SHP77 treated with DMSO at 0.1 percent for 48 hours (cell line): ENCODE measurements at regions not wholly inside any gene's neighbourhood (a gene's known extent, or its start where the extent isn't known, plus 50 kb on each side); places are given as distances from the start of the nearest gene placed in this dataset.

Experiments used
- DNase-seq: peaks from one replicate; lab custom pipeline; 2025; lab: John Stamatoyannopoulos, UW

DNA sequence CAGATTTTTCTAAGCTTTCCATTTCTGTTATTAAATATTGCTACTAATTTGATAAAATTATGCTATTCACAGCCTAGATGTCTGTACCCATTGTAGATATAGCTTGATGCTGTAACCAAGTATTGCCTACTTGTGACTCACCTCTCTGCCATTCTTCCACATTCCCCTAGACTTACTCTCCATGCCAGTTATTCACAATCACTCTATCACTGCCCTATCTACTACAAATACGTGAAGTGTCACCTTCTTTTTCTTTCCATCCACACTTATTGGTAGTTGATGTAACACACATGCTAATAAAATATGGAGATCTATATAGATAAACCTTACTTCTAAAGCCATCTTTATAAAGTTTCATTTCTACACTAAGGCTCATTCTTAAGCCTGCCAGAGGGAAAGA, 179.4 kb upstream of the PACRGL start:
- DNase-seq: no peak

DNA sequence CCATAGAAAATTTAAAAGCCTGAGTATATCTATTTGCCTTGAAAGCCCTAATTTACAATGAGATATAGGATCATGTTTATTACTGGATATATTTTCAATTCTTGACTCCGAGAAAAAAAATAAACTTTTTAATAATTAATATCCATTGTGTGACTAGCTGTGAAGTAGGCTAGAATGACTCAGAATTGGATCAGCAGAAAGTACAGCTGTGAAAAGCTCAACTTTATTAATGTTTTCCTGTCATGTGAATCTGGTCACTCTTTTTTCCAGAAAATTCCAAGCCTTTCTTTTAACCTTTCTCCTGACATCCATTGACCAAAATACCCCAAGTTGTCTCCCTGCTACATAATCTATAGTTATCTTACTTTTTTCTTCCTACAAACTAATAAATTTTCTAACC, 171.8 kb upstream of the PACRGL start:
- DNase-seq: no peak

DNA sequence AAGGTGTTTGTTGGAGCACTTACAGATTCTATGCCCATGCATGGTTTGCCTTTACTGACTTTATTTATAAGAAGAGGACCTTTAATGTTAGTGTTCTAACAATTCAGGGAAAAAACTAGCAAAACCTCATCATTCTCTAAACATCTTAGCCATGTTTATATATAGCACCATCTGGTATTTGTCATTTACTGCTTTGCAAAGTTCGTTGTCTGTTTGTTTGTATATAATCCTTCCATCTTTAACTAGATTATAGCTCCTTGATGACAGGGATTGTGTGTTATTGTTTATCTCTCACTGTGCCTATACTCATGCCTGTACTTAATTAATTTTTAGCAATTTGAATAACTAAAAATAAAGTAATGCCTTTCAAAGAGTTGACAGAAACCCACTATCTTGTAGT, 170.6 kb upstream of the PACRGL start:
- DNase-seq: no peak

DNA sequence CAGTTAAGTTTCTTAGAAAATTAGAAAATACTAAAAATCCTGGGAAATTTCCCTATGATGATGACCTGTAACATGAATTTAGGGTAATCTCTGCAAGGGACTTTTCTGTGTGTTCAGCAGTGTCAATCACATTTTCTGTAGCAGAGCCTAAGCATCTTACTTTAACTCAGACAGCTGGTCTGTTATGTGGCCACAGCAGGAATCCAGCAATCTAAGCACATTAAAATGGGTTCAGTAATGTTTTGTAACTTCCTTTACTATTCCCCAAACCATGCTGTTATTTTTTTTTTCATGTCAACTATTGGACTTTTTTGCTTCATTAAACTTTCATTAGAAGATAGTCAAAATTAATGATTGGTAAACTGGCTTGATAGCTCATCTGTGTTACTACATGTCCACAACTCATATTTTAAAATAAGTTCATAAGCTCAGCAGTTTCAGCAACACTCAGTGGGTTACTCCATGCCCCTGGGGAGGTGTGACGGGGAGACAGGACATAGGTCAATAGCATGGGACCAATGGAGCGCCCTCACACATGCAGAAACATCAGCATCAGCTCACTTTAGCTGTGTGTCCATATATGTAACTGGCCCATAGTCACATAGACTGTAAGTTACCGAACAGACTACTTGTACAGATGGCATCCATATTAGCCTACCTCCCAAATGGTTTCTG, 168.0 kb upstream of the PACRGL start:
- no peak for DNase-seq

DNA sequence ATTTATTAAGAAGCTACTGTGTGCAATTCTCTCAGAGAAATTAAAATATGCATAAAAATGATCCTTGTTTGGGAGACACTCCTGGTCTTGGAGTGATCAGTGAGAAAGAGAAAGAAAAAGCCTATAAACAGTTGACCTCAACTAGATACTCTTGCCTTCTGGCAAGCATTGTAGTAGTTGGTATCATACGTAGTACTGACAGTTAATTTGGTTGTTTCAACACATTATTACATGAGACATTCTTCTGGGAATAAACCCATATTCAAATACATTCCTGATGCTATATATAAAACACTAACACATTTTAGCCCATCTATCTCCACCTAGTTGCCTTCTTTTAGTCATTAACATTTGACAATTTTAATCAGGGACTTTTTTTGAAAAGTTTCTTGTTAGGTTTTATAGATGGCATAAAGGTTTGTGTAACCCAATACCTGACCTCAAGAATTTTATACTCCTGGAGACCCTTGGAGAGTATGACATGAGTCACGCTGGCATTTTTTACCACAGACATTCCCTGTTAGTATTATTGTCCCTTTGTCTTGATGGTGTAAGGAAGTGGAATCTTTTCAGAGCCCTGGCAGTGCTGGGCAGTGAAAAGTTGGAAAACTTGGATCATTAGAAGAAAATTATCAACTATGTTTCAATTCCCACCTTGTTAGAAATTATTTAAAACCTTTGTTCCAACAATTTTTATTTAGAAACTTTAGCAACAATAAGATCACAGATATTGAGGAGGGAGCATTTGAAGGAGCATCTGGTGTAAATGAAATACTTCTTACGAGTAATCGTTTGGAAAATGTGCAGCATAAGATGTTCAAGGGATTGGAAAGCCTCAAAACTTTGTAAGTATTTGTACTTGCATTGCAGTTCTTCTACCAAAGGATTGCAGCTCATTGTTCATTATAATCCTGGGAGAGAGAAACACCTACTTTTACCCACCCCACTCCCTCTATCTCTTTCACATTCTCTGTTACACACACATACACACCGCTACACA, 167.1 kb upstream of the PACRGL start:
- no peak for DNase-seq

DNA sequence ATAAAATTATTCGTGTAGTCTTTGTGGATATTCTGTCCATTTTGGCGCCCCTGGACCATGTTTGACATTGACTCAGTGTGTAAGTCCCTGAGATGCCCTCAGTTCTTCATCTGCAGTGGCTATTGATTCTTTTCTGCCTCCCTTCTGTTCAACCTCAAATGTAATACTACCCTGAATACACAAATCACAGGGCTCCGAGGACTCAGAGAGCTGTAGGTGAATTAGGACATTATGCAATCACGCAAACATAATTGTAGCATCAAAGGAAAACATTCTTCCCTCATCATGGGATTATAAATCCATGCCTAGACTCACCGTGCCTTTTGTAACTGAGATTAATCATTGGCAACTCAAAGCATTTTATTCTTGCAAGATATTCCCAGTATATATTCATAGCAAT, 161.4 kb upstream of the PACRGL start:
- DNase-seq: peak; percentile 46

DNA sequence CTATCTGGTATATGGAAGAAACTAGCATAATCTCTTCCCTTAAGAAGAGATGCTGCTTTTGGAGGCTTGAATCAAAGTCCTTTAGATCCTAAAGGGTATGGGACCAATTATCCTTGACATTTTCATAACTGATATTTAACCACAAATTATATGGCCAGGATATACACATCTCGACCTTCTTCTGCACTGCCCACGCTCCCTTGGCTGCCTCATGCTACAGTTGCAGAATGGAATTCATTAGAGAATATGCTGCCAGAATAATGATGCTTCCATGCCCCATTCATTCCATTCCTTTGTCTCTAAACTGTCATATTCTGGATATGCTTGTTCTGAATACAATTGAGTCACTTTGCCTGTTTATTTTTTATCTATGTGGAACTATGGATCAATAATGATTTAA, 157.1 kb upstream of the PACRGL start:
- no peak for DNase-seq

DNA sequence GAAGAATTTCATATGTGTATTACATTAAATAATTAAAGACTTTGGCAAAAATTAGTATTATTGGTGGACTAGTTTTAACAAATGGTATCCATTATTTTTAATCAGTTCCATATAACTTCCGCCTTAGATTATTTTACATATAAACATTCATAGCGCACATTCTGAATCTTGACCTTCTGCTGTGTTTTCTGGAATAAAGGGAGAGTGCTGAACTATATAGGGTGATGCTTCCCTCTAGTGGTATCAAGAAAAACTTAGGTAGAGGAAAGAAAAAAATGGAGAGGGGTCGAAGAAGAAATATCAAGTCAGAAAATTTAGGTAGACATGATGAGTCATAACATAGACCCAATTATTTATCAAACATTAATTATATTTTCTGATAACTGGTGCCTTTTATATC, 155.6 kb upstream of the PACRGL start:
- DNase-seq: no peak

DNA sequence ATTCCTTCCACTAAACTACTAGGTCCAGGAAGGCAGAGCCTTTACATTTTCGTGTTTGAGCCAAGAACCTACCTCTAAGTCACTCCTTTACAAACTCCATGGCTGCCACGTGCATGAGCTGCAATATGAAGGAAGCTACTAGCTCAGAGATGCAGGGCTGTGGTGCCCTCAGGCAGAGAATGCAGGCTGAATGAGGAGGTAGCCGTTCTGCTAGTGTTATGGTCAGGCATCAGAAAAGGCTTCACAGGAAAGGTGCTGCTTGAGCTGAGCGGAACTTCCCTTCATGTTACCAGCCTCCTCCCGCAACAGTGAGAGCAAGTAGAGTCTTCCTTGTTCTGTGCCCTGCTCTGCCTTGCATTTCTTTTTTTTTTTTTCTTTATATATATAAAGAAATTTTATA, 148.3 kb upstream of the PACRGL start:
- no peak for DNase-seq

DNA sequence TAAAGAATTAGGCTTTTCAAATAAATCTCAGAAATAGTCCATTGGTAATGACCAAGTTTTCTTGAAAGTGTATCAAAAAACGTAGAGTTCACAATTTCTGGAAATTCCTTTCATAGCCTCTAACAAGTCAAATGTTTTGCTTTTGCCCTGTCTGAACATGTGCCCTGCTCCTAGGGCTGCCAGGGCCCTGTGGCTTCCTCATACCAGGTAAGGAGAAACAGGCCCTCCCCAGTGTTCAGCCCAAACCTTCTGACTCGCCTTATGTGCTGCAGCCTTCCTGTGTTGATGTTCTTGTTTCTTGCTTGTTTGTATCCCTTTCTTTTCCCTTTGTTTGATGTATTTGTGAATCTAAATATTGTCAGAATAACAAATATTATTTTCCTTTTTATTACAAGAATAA, 146.1 kb upstream of the PACRGL start:
- no peak for DNase-seq

DNA sequence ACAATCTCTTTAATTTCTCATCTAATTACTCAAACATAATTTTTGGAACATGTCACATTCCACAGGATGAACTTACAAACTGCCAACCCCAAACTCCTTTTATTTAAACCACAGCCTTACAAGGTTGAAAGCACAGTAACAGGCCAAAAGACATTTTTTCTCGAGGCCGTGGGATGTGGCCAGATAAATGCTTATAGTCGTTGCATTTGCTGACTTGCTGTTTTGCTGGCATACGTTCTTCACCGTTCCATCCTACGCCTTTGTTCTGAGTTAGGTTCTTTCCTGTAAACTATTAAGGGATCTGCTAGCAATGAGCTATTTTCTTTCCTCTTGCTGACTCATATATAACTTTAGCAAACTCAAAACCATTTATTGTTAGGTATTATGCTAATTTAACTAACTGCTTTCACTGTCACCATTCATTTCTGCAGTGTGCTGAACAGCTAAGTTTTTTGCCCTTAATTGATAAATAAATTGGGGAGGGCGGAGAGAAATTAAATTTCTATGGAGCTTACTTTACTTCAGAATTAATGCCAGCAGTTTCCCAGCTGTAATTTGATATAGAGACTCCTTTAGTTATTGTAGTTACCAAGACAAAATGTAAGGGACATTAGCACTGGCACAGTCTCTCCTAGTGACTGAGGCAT, 135.1 kb upstream of the PACRGL start:
- DNase-seq: no peak

DNA sequence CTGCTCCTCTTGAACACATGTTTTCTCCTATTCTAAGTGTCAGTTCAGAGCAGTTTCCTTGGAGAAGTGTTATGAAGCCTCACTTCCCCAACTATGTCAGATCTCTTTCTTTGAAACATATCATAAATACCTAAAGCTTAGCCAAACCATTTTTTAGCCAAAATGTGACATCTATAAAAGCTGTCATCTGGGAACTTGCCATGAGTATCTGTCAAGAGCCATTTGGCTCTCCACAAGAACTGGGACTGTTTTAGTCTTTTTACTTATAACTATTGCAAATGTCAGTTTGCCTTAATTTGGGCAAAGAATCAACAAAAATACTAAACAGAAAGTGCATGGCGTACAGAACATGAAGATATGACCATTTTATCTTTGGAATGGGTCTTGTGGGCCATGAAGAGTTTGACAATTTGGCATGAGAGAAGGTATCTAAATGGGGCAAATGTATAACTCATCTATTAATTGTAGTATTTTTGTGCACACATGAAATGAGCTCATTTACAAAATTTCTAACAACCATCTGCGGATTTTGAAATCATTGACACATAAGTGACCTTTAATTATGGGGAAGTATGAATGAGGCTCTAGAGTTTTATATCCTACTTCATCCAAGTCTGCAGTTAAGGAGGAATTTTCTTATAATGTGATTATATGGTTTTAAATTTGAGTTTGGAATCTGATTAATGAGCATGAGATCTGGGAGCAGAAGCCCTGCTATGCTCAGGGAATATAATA, 129.1 kb upstream of the PACRGL start:
- DNase-seq: no peak

DNA sequence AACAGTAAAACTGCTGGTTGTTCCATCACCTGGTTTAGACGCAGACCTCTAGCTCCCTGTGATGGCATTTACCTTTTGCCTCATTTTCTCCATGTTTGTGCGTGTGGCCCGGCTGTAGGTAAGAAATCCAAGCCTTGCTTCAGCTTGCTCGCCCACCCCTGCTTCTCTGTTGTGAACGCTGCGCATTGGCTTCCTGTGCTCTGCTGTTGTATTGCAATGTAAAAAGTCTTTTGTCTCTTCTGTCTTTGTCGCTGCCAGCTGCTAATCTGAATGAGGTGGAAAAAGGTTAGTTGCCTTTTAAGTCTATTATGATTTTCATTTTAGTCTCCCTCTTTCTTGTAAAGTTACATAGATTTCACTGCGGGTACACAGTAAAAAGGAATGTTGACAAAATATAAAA, 127.3 kb upstream of the PACRGL start:
- DNase-seq: no peak

DNA sequence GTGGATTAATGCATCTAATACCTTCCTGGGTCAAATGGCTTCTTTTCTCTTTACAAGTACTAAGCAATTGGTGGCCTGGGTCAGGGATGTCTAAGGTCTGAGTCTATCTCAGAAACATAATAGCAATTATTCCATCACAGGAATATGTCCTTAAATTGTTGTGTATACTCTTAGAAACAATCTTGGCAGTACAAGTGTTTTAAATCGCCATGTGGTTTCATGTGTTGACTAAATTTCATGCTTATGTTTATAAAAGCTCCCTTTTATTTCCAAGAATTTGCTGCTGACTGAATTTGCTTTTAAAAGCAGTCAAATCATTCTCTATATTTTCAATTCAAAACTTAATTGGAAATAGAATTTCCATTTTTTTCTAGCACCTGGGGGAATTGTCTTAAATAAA, 125.3 kb upstream of the PACRGL start:
- no peak for DNase-seq

DNA sequence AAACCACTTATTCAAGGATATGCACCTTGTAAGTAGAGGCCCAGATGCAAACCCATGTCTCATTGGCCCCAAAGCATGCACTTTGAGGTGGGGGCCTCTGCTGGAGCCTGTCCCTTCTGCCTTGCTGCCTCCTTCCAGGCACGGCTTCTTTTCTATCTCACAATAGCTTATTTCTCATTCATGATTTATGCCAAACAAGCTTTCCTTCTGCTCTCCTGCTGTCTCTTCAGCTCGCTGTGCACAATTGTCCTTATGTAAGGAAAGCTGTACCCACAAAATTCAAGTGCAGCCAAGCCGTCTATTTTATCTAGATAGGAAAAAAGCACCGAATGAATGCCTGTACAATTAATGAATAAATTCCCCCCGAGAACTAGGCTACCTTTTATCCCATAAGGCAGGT, 124.8 kb upstream of the PACRGL start:
- DNase-seq: no peak

DNA sequence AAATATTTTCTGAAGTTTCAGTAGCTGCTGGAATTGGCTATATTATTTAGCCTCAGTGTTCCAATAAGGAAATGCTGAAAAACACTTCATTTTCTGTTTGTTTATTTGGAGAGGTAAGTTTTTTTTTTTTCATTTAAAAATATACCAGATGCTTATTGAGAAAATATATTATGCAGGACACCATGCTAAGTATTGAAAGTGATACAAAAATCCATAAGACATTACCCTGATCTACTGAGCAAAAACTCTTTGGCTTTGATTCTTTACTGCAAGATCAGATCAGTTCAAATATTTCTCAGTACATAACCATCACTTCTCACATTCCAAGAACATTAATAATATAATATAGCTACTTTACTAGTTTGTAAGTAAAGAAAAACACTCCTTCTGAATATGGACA, 123.4 kb upstream of the PACRGL start:
- no peak for DNase-seq

DNA sequence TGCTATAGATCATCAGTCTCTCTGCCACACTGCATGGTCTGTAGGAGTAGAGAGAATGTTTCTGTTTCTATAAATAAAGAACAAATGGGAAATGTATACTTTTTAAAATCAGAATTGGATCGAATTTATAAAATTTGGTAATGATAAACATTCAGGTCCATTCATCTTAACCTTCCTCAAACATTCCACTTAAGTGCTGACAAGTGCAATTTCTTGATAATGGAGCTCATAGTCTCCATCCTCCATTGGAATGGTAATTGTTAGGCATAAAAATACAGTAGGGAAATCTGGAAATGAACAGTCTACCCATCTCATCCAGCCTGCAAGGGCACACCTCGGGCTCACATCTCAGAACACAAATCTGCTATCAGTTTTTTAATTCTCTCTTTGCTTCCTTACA, 122.6 kb upstream of the PACRGL start:
- DNase-seq: no peak

DNA sequence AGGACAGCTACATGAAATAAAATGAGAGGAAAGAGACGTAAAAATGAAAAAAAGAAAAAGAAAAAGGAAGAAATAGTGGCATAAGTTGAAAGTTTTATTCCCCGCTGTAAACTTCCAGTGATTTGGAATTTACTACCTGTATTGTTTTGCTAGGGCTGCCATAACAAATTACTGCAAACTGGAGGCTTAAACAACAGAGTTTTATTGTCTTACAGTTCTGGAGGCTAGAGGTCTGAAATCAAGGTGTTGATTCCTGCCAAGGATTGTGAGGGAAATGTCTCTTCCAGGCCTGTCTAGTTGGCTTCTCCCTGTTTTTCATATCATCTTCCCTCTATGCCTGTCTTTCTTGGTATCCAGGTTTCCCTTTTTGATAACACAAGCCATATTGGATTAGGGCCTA, 119.4 kb upstream of the PACRGL start:
- no peak for DNase-seq

DNA sequence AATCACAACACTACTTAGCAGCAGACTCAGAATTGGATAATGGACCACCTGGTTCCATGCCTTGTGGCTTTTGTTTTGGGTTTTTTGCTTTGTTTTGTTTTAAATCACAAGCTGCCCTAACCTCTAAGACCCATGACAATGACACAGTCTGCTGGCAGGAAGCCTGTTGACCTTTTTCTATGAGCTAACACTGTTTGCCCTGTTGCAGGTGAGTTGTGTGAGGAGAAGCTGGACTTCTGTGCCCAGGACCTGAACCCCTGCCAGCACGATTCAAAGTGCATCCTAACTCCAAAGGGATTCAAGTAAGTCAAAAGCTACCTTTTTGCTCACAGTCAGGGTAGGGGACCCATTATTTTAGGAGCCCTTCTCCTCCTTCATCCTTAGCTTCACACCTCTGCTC, 110.8 kb upstream of the PACRGL start:
- DNase-seq: no peak

DNA sequence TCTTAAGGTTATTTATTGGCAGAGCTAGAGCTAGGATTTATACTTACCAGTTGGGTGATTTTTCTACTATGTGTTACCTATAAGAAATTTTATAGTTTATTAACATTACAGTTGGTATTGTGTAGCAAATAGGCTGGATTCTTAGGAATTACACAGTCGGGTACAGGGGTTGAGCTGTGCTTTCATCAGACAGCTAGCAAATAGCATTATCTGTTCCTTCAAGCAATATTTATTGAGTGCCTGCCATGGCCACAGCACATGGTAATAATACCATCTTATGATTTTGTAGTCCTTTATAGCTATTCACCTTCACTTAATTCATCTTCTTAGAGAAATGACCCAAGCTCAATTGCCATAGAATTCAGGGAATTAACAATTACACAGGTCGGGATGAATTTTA, 109.4 kb upstream of the PACRGL start:
- DNase-seq: no peak

DNA sequence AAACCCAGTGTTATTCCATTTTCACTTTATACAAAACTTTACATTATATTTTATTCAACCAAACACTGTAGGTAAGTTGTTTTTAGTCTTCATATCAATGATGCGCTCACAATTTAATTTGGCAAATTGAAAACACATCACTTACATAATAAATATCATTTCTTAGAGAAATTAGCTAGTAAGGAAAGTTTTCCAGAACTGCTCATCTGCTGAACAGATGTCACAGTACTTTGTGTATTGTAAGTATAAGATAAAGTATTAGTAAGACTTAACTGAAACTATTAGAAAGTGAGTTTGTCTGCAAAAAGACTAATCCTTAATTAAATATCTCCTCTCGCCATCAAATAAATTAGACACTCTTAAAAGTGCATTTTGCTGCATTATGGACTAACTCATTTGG, 108.7 kb upstream of the PACRGL start:
- no peak for DNase-seq

DNA sequence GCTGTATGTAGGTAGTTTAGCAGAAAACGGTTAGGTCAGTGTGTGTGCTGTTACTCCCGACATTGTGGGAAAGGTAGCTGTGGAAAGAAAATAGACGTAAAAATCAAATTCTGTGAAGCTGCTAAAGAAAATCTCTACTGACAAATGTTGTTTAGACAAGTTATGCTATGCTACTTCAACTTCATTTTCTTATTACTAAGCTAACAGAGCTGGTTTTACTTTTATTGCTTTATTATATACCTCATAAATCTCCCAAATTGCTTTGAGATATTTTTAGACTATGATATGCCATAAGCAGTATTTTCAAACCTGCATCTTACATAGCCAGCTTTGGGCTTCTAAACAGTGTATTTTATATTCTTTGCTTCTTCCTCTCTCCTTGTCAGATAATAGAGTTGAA, 108.2 kb upstream of the PACRGL start:
- no peak for DNase-seq
